Suprapubic skin (tissue), 4 donors: ENCODE measurements at regions not wholly inside any gene's neighbourhood (a gene's known extent, or its start where the extent isn't known, plus 50 kb on each side); places are given as distances from the start of the nearest gene placed in this dataset.

Experiments
- EP300 ChIP-seq: sonication (generic); formaldehyde crosslinking; IDR thresholded peaks from one replicate; pipeline ENCODE4 v1.6.1; 2017; ENCODE audit warnings: antibody characterized with exemption
- POLR2A ChIP-seq, 2 donors: fragments of 450-650 bp; IDR thresholded peaks; one replicate each; pipeline ENCODE4 v1.6.1; 2017; ENCODE audit warnings: antibody characterized with exemption in 2 of 2, mild to moderate bottlenecking in 2 of 2, moderate library complexity in 2 of 2
- POLR2AphosphoS5 ChIP-seq, 3 donors: sonication (generic); formaldehyde crosslinking; IDR thresholded peaks; one replicate each; pipeline ENCODE4 v1.6.1; 2017; ENCODE audit warnings: antibody characterized with exemption in 3 of 3
- TF ChIP-seq, protein P1 (sequence below), 2 donors: fragments of 200-600 bp in 1 of 2; fragments of 450-650 bp in 1 of 2; sonication (generic) in 1 of 2; IDR thresholded peaks; one replicate each; pipeline ENCODE4 v1.5.1; 2016 to 2019; ENCODE audit warnings: antibody characterized with exemption in 2 of 2, mild to moderate bottlenecking in 1 of 2, moderate library complexity in 1 of 2

DNA sequence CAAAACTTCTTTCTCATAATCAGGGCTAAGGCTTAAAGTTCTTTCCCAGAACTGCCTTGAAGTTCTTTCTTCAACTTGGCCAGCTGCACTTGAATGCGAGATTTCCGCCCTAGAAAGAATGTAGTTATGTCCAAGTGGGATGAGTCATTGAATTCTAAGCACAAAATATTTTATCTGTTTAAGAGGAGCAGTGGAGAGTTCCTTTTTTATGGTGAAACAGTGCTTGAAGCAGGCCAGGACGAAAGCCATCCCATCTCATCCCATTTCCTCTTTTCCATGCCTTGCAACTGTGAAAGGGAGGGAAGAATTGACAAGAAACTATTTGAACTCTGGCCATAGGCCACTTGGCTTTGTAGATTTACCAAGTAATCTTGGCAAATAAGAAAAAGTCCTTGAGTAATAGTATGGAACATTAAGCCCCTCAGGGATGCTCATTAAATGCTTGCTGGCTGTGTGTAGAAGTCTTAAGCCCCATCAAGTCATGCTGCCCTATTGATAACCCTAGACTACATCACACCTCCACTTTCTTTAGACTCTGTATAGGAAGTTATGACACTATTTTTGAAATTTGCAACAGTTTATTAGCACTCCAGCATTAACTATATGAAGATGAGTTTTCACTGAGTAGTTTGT, 174.5 kb downstream of the KCTD12 start:
- TF ChIP-seq EP300, result no peak
- TF ChIP-seq POLR2A (IDR thresholded peaks at IDR 0.05), result no peak
- TF ChIP-seq, protein P1, sequence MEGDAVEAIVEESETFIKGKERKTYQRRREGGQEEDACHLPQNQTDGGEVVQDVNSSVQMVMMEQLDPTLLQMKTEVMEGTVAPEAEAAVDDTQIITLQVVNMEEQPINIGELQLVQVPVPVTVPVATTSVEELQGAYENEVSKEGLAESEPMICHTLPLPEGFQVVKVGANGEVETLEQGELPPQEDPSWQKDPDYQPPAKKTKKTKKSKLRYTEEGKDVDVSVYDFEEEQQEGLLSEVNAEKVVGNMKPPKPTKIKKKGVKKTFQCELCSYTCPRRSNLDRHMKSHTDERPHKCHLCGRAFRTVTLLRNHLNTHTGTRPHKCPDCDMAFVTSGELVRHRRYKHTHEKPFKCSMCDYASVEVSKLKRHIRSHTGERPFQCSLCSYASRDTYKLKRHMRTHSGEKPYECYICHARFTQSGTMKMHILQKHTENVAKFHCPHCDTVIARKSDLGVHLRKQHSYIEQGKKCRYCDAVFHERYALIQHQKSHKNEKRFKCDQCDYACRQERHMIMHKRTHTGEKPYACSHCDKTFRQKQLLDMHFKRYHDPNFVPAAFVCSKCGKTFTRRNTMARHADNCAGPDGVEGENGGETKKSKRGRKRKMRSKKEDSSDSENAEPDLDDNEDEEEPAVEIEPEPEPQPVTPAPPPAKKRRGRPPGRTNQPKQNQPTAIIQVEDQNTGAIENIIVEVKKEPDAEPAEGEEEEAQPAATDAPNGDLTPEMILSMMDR (IDR thresholded peaks at IDR 0.05), result no peak
- TF ChIP-seq POLR2AphosphoS5 (IDR thresholded peaks at IDR 0.05), result peak in 2 of 3 donors; percentile 23 to 32
